Tibial nerve (tissue), 4 donors: ENCODE measurements at regions not wholly inside any gene's neighbourhood (a gene's known extent, or its start where the extent isn't known, plus 50 kb on each side); places are given as distances from the start of the nearest gene placed in this dataset.

Experiments used
- DNase-seq, 2 donors: peaks; one replicate each; pipeline ENCODE4 v3.0.0-alpha.2; 2019; ENCODE audit warnings: low spot score in 2 of 2
- H3K27ac ChIP-seq, 4 donors: fragments of 200-600 bp; sonication (generic) in 3 of 4; one replicate each; pipeline ENCODE4 v1.5.1; 2017 to 2019; ENCODE audit warnings: mild to moderate bottlenecking in 1 of 4
- H3K27me3 ChIP-seq, 2 donors: fragments of 200-600 bp; sonication (generic) in 1 of 2; one replicate each; pipeline versions ENCODE4 v1.5.1 to v1.6.0; 2017 to 2019
- H3K36me3 ChIP-seq, 3 donors: fragments of 200-600 bp; sonication (generic); one replicate each; pipeline ENCODE4 v1.5.1; 2018 to 2019
- H3K4me1 ChIP-seq, 4 donors: fragments of 200-600 bp; sonication (generic) in 3 of 4; one replicate each; pipeline ENCODE4 v1.5.1; 2017 to 2019
- H3K4me3 ChIP-seq, 4 donors: fragments of 200-600 bp; sonication (generic) in 3 of 4; one replicate each; pipeline ENCODE4 v1.5.1; 2017 to 2019; ENCODE audit warnings: mild to moderate bottlenecking in 1 of 4, moderate library complexity in 1 of 4
- H3K9me3 ChIP-seq, 4 donors: fragments of 200-600 bp; sonication (generic) in 3 of 4; one replicate each; pipeline ENCODE4 v1.5.1; 2017 to 2019
- EP300 ChIP-seq, 2 donors: sonication (generic); formaldehyde crosslinking; IDR thresholded peaks; one replicate each; pipeline ENCODE4 v1.6.1; 2017; ENCODE audit warnings: antibody characterized with exemption in 2 of 2, mild to moderate bottlenecking in 1 of 2
- POLR2A ChIP-seq, 2 donors: fragments of 450-650 bp; IDR thresholded peaks; one replicate each; pipeline ENCODE4 v1.6.1; 2017; ENCODE audit warnings: antibody characterized with exemption in 2 of 2, mild to moderate bottlenecking in 2 of 2, moderate library complexity in 2 of 2
- WGBS, 2 donors: methylation state at CpG; one replicate each; pipeline ENCODE4 v1.1.5; 2018; 5-methylcytosine and 5-hydroxymethylcytosine counted together
- TF ChIP-seq, protein P1 (sequence below), 5 experiments: fragments of 200-600 bp in 3 of 5; fragments of 450-650 bp in 2 of 5; sonication (generic) in 3 of 5; IDR thresholded peaks; one replicate each; pipeline ENCODE4 v1.5.1; 2016 to 2019; ENCODE audit warnings: antibody characterized with exemption in 5 of 5, mild to moderate bottlenecking in 3 of 5, moderate library complexity in 2 of 5

- TF ChIP-seq POLR2A (IDR thresholded peaks at IDR 0.05) (no peak), EP300 (IDR thresholded peaks at IDR 0.05) (no peak)
- TF ChIP-seq, protein P1, sequence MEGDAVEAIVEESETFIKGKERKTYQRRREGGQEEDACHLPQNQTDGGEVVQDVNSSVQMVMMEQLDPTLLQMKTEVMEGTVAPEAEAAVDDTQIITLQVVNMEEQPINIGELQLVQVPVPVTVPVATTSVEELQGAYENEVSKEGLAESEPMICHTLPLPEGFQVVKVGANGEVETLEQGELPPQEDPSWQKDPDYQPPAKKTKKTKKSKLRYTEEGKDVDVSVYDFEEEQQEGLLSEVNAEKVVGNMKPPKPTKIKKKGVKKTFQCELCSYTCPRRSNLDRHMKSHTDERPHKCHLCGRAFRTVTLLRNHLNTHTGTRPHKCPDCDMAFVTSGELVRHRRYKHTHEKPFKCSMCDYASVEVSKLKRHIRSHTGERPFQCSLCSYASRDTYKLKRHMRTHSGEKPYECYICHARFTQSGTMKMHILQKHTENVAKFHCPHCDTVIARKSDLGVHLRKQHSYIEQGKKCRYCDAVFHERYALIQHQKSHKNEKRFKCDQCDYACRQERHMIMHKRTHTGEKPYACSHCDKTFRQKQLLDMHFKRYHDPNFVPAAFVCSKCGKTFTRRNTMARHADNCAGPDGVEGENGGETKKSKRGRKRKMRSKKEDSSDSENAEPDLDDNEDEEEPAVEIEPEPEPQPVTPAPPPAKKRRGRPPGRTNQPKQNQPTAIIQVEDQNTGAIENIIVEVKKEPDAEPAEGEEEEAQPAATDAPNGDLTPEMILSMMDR (IDR thresholded peaks at IDR 0.05), result no peak
- Histone ChIP-seq H3K36me3 (no peaks in the 10 kb centered on the region), H3K27me3 (no peaks in the 10 kb centered on the region), H3K4me3 (no peak overlapping the region), H3K9me3 (no peaks in the 10 kb centered on the region), H3K27ac (no peak overlapping the region), H3K4me1 (no peaks in the 10 kb centered on the region)
- DNase-seq, result no peak
- 52 to 61% methylated on average over 5 of the region's 5 CpGs for WGBS, 2 donors
Measured at GRCh38 chr14:49287004-49287403, 299.2 kb downstream of the RPS29 start.

DNA sequence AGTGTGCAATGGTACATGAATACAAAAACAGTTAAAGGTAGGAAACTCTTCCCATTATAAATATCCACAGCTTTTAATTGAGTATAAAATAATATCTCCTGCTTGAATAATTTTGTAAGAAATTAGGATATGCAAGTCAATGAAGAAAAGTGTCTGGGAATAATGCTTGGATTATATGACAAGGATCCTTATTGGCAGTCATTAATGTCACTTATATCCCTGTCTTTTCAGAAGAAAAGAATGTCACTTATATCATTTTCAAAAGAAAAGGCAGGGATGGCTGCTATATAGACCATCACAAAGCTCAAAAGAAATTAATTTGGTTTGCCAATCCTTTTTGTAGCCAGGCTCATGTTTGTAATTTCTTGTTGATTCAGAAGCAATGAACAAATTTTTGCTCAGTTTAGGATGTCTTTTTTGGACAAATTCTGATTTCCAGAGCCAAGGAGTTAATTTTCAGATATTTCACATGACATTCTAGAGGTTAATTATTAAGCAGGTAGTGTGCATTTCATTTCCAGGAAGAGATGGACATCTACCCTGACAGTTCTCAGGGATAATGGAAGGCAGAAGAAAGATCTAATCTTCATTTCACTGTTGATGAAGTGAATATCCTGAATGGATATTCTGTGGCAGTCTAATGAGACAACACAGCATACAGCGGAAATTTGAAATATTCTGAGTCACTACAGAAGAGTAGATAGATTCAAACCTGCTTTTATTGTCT is 299.8 kb downstream of the RPS29 start:
- Histone ChIP-seq H3K4me3 (no peak overlapping the region), H3K4me1 (no peaks in the 10 kb centered on the region), H3K27ac (no peak overlapping the region), H3K36me3 (no peaks in the 10 kb centered on the region), H3K9me3 (no peaks in the 10 kb centered on the region), H3K27me3 (no peaks in the 10 kb centered on the region)
- 81 to 93% methylated on average over 1 of the region's 1 CpG for WGBS, 2 donors
- DNase-seq, result no peak
- TF ChIP-seq POLR2A (IDR thresholded peaks at IDR 0.05) (no peak), EP300 (IDR thresholded peaks at IDR 0.05) (no peak)
- TF ChIP-seq, protein P1 (IDR thresholded peaks at IDR 0.05), result no peak

GRCh38 chr14:49280566-49280965 is 305.6 kb downstream of the RPS29 start:
- WGBS, 2 donors, result 22 to 48% methylated on average over 1 of the region's 1 CpG
- Histone ChIP-seq H3K36me3 (no peaks in the 10 kb centered on the region), H3K4me1 (no peaks in the 10 kb centered on the region), H3K27me3 (no peaks in the 10 kb centered on the region), H3K4me3 (no peak overlapping the region), H3K27ac (no peak overlapping the region), H3K9me3 (peaks cover 0 to 6% (median 0%) of the 10 kb centered on the region in 4 donors)
- no peak for DNase-seq
- TF ChIP-seq, protein P1 (IDR thresholded peaks at IDR 0.05), result no peak
- TF ChIP-seq POLR2A (IDR thresholded peaks at IDR 0.05), result no peak
- no peak for TF ChIP-seq EP300 (IDR thresholded peaks at IDR 0.05)

- TF ChIP-seq POLR2A (IDR thresholded peaks at IDR 0.05) (no peak), EP300 (IDR thresholded peaks at IDR 0.05) (no peak)
- TF ChIP-seq, protein P1 (IDR thresholded peaks at IDR 0.05), result no peak
- 87 to 97% methylated on average over 3 of the region's 6 CpGs for WGBS, 2 donors
- H3K4me3 ChIP-seq, result no peak overlapping the region
- H3K27ac ChIP-seq, result no peak overlapping the region
- no peaks in the 10 kb centered on the region for H3K36me3 ChIP-seq
- no peaks in the 10 kb centered on the region for H3K4me1 ChIP-seq
- peaks cover 0 to 2% (median 0%) of the 10 kb centered on the region in 4 donors for H3K9me3 ChIP-seq
- DNase-seq, result no peak
- no peaks in the 10 kb centered on the region for H3K27me3 ChIP-seq
Measured at GRCh38 chr14:49250517-49250916, 335.7 kb downstream of the RPS29 start.

- no peaks in the 10 kb centered on the region for H3K27me3 ChIP-seq
- WGBS, 2 donors, result 79 to 83% methylated on average over 4 of the region's 4 CpGs
- peaks cover 0 to 2% (median 0%) of the 10 kb centered on the region in 4 donors for H3K9me3 ChIP-seq
- no peak for TF ChIP-seq POLR2A (IDR thresholded peaks at IDR 0.05)
- no peak for TF ChIP-seq EP300 (IDR thresholded peaks at IDR 0.05)
- no peak overlapping the region for H3K4me3 ChIP-seq
- no peaks in the 10 kb centered on the region for H3K4me1 ChIP-seq
- no peak for DNase-seq
- H3K27ac ChIP-seq, result no peak overlapping the region
- H3K36me3 ChIP-seq, result no peaks in the 10 kb centered on the region
Measured at GRCh38 chr14:49250109-49250508, 336.1 kb downstream of the RPS29 start.
